ENCODE measurements at regions not wholly inside any gene's neighbourhood (a gene's known extent, or its start where the extent isn't known, plus 50 kb on each side); places are given as distances from the start of the nearest gene placed in this dataset.

GRCh38 chr11:69545976-69546617 lies 64.6 kb downstream of the LINC01488 start:
- no peak for ATAC-seq

GRCh38 chr11:69546735-69547370 lies 65.4 kb downstream of the LINC01488 start:
- peak; percentile 74 to 77 for ATAC-seq

GRCh38 chr11:69550846-69551245 lies 69.4 kb downstream of the LINC01488 start:
- no peak for ATAC-seq

GRCh38 chr11:69551963-69552362 lies 70.5 kb downstream of the LINC01488 start:
- ATAC-seq = no peak

- ATAC-seq = no peak
Measured at GRCh38 chr11:69552951-69553350, 71.5 kb downstream of the LINC01488 start.

- no peak for ATAC-seq
Measured at GRCh38 chr11:69553416-69554357, 72.2 kb downstream of the LINC01488 start.

- no peak for ATAC-seq
Measured at GRCh38 chr11:69554849-69555248, 73.4 kb downstream of the LINC01488 start.

GRCh38 chr11:69557266-69557665 lies 75.8 kb downstream of the LINC01488 start:
- ATAC-seq = no peak

- ATAC-seq = peak in 1 of 2 donors; percentile 43
Measured at GRCh38 chr11:69558519-69558941, 77.1 kb downstream of the LINC01488 start.

- no peak for ATAC-seq
Measured at GRCh38 chr11:69559181-69559580, 77.7 kb downstream of the LINC01488 start.

- no peak for ATAC-seq
Measured at GRCh38 chr11:69560141-69560790, 78.8 kb downstream of the LINC01488 start.

GRCh38 chr11:69562302-69562701 lies 78.7 kb upstream of the CCND1 start:
- ATAC-seq = no peak

- ATAC-seq = no peak
Measured at GRCh38 chr11:69562816-69563215, 78.1 kb upstream of the CCND1 start.

- ATAC-seq = no peak
Measured at GRCh38 chr11:69563306-69563705, 77.7 kb upstream of the CCND1 start.

- no peak for ATAC-seq
Measured at GRCh38 chr11:69563946-69564775, 76.8 kb upstream of the CCND1 start.

- no peak for ATAC-seq
Measured at GRCh38 chr11:69566001-69566400, 75.0 kb upstream of the CCND1 start.

- no peak for ATAC-seq
Measured at GRCh38 chr11:69567951-69568808, 72.8 kb upstream of the CCND1 start.

- no peak for ATAC-seq
Measured at GRCh38 chr11:69568809-69569097, 72.2 kb upstream of the CCND1 start.

- no peak for ATAC-seq
Measured at GRCh38 chr11:69569306-69570200, 71.4 kb upstream of the CCND1 start.

GRCh38 chr11:69572233-69572860 lies 68.6 kb upstream of the CCND1 start:
- no peak for ATAC-seq

Measured in activated CD4-positive, CD25-positive, alpha-beta regulatory T cell treated with anti-CD3 and anti-CD28 coated beads, Interleukin-2, amount 50 U/mL, for 24 hours (primary cell).